ENCODE measurements at regions not wholly inside any gene's neighbourhood (a gene's known extent, or its start where the extent isn't known, plus 50 kb on each side); places are given as distances from the start of the nearest gene placed in this dataset.

- DNase-seq (ENCODE audit: low read depth, low spot score) = no peak
Measured at GRCh38 chr2:4465671-4466070, 762.3 kb downstream of the DCDC2C start.

- no peak for DNase-seq (ENCODE audit: low read depth, low spot score)
Measured at GRCh38 chr2:4475618-4476017, 772.2 kb downstream of the DCDC2C start.

- no peak for DNase-seq (ENCODE audit: low read depth, low spot score)
Measured at GRCh38 chr2:4483050-4483449, 779.7 kb downstream of the DCDC2C start.

- no peak for DNase-seq (ENCODE audit: low read depth, low spot score)
Measured at GRCh38 chr2:4486971-4487370, 783.6 kb downstream of the DCDC2C start.

- no peak for DNase-seq (ENCODE audit: low read depth, low spot score)
Measured at GRCh38 chr2:4499316-4500030, 796.1 kb downstream of the DCDC2C start.

GRCh38 chr2:4501525-4501924 is 798.1 kb downstream of the DCDC2C start:
- DNase-seq (ENCODE audit: low read depth, low spot score) = no peak

- no peak for DNase-seq (ENCODE audit: low read depth, low spot score)
Measured at GRCh38 chr2:4502230-4502843, 799.0 kb downstream of the DCDC2C start.

GRCh38 chr2:4507661-4508060 is 804.3 kb downstream of the DCDC2C start:
- DNase-seq (ENCODE audit: low read depth, low spot score) = no peak

- no peak for DNase-seq (ENCODE audit: low read depth, low spot score)
Measured at GRCh38 chr2:4515871-4516761, 812.7 kb downstream of the DCDC2C start.

- DNase-seq (ENCODE audit: low read depth, low spot score) = no peak
Measured at GRCh38 chr2:4518596-4518995, 815.2 kb downstream of the DCDC2C start.

- no peak for DNase-seq (ENCODE audit: low read depth, low spot score)
Measured at GRCh38 chr2:4522498-4523421, 819.4 kb downstream of the DCDC2C start.

GRCh38 chr2:4527416-4527815 is 824.0 kb downstream of the DCDC2C start:
- DNase-seq (ENCODE audit: low read depth, low spot score) = no peak

GRCh38 chr2:4528246-4528645 is 824.9 kb downstream of the DCDC2C start:
- DNase-seq (ENCODE audit: low read depth, low spot score) = no peak

- no peak for DNase-seq (ENCODE audit: low read depth, low spot score)
Measured at GRCh38 chr2:4528773-4529172, 825.4 kb downstream of the DCDC2C start.

- no peak for DNase-seq (ENCODE audit: low read depth, low spot score)
Measured at GRCh38 chr2:4529738-4530137, 826.4 kb downstream of the DCDC2C start.

GRCh38 chr2:4530231-4530630 is 826.9 kb downstream of the DCDC2C start:
- DNase-seq (ENCODE audit: low read depth, low spot score) = no peak

GRCh38 chr2:4533806-4534205 is 830.4 kb downstream of the DCDC2C start:
- DNase-seq (ENCODE audit: low read depth, low spot score) = no peak

GRCh38 chr2:4539121-4539520 is 835.7 kb downstream of the DCDC2C start:
- no peak for DNase-seq (ENCODE audit: low read depth, low spot score)

- no peak for DNase-seq (ENCODE audit: low read depth, low spot score)
Measured at GRCh38 chr2:4549666-4550210, 846.4 kb downstream of the DCDC2C start.

GRCh38 chr2:4551691-4552474 is 848.5 kb downstream of the DCDC2C start:
- no peak for DNase-seq (ENCODE audit: low read depth, low spot score)

All from smooth muscle cell of the brain vasculature (primary cell).